ENCODE measurements at regions not wholly inside any gene's neighbourhood (a gene's known extent, or its start where the extent isn't known, plus 50 kb on each side); places are given as distances from the start of the nearest gene placed in this dataset.

- TF ChIP-seq ZNF462 (CRISPR knock-in tag; IDR thresholded peaks at IDR 0.05): no peak
- no peak for TF ChIP-seq POLR2AphosphoS5 (IDR thresholded peaks at IDR 0.05; ENCODE audit: low read depth)
- TF ChIP-seq, protein P1, sequence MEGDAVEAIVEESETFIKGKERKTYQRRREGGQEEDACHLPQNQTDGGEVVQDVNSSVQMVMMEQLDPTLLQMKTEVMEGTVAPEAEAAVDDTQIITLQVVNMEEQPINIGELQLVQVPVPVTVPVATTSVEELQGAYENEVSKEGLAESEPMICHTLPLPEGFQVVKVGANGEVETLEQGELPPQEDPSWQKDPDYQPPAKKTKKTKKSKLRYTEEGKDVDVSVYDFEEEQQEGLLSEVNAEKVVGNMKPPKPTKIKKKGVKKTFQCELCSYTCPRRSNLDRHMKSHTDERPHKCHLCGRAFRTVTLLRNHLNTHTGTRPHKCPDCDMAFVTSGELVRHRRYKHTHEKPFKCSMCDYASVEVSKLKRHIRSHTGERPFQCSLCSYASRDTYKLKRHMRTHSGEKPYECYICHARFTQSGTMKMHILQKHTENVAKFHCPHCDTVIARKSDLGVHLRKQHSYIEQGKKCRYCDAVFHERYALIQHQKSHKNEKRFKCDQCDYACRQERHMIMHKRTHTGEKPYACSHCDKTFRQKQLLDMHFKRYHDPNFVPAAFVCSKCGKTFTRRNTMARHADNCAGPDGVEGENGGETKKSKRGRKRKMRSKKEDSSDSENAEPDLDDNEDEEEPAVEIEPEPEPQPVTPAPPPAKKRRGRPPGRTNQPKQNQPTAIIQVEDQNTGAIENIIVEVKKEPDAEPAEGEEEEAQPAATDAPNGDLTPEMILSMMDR (conservative IDR thresholded peaks at IDR 0.05; ENCODE audit: low read depth in 2 of 2): no peak
- TF ChIP-seq, protein P2, sequence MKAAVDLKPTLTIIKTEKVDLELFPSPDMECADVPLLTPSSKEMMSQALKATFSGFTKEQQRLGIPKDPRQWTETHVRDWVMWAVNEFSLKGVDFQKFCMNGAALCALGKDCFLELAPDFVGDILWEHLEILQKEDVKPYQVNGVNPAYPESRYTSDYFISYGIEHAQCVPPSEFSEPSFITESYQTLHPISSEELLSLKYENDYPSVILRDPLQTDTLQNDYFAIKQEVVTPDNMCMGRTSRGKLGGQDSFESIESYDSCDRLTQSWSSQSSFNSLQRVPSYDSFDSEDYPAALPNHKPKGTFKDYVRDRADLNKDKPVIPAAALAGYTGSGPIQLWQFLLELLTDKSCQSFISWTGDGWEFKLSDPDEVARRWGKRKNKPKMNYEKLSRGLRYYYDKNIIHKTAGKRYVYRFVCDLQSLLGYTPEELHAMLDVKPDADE (IDR thresholded peaks at IDR 0.05): no peak
- TF ChIP-seq NANOG (IDR thresholded peaks at IDR 0.05; ENCODE audit: borderline replicate concordance): no peak
- TF ChIP-seq EZH2 (IDR thresholded peaks at IDR 0.05; ENCODE audit: low read depth, unreplicated experiment): no peak
- no peak for TF ChIP-seq ZNF331 (CRISPR knock-in tag; IDR thresholded peaks at IDR 0.05; ENCODE audit: low read depth)
These were observed 49.6 kb upstream of the RASSF3 start (continued) for GRCh38 chr12:64560396-64561301.

Measured in GM23338 (cell line).